Left lung (tissue), 4 donors: ENCODE measurements at regions not wholly inside any gene's neighbourhood (a gene's known extent, or its start where the extent isn't known, plus 50 kb on each side); places are given as distances from the start of the nearest gene placed in this dataset.

ENCODE experiments used
- ATAC-seq: fragments of 200-7000 bp; cut with Tn5 transposase; one replicate; pipeline ENCODE4 v1.9.1; 2020; ENCODE audit warnings: moderate library complexity
- DNase-seq, 4 donors: peaks; one replicate each; pipeline ENCODE4 v3.0.0-alpha.2; 2013 to 2020
- H3K27ac ChIP-seq, 2 donors: fragments of 200-600 bp; sonication (generic) in 1 of 2; one replicate each; pipeline versions ENCODE4 v1.5.0 to v1.8.0; 2020 to 2021
- H3K27me3 ChIP-seq, 2 donors: fragments of 200-600 bp; sonication (generic) in 1 of 2; one replicate each; pipeline versions ENCODE4 v1.5.0 to v1.8.0; 2020 to 2021
- H3K36me3 ChIP-seq, 2 donors: fragments of 200-600 bp; sonication (generic) in 1 of 2; one replicate each; pipeline versions ENCODE4 v1.5.0 to v1.8.0; 2020 to 2021
- H3K4me1 ChIP-seq, 2 donors: fragments of 200-600 bp; one replicate each; pipeline ENCODE4 v1.8.0; 2021
- H3K4me3 ChIP-seq, 2 donors: fragments of 200-600 bp; sonication (generic) in 1 of 2; one replicate each; pipeline versions ENCODE4 v1.5.0 to v1.8.0; 2020 to 2021; ENCODE audit warnings: mild to moderate bottlenecking in 1 of 2
- H3K9me3 ChIP-seq, 2 donors: fragments of 200-600 bp; sonication (generic) in 1 of 2; one replicate each; pipeline versions ENCODE4 v1.5.0 to v1.8.0; 2020 to 2021
- intact Hi-C, 2 donors: fragments of 100-400 bp; cut with DNase I; formaldehyde crosslinking; loops; one replicate each; pipeline versions ENCODE4 v1.11.2 to v1.14.2; 2022
- TF ChIP-seq, protein P1 (sequence below), 2 donors: fragments of 200-600 bp; sonication (generic) in 1 of 2; IDR thresholded peaks; one replicate each; pipeline versions ENCODE4 v1.5.0 to v1.8.0; 2021; ENCODE audit warnings: antibody characterized with exemption in 2 of 2
- donor health status: DM: no; HTN: yes; CAD: no.
- donor health status: DM: no; HTN: no; CAD: no.

DNA sequence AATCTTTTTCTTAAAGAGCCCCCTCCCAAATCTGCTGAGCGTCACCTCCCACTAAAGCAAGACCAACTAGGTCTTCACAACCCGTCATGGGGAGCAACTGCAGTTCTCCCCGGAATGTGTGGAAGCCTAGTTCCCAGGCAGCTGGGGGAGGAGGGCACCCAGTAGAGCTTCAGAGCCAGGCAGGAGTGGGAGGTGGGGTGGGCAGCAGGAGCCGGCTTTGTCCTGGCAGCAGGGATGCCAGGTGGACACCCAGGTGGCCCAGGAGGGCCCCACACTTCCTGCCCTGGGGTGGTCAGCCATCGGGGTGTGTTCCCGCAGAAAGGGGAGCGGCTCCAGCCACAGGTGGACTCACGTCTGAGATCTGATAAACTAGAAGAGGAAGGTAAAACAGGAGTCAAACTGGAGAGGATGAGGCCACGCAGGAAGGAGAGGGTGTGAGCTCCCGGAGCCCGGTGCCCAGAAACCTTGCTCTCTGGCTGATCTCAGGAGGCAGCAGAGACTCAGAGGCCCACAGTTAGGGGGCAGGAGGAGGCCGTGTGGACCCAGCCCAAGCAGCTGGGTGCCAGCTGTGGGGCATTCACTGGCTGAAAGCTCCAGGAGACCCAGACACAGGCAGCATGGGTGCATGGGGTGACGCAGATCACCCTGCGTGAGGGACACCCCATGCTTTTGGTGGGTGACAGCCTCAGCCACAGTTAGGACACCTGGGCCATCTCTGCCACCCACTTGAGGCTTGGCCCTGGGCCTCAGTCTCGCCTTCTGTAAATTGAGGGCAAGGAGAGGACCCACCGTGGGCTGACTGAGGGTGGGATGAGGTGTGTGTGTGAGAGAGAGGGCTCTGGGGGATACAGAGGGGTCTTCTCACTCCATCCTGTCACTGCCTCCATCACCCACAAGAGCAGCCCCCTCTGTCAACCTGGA lies 260.8 kb upstream of the TNRC6C start:
- H3K9me3 ChIP-seq = peaks cover 0 to 8% of the 10 kb centered on the region in 2 donors
- no peaks in the 10 kb centered on the region for H3K4me1 ChIP-seq
- H3K4me3 ChIP-seq = no peak overlapping the region
- DNase-seq = no peak
- H3K27me3 ChIP-seq = peaks cover 18 to 74% of the 10 kb centered on the region in 2 donors
- TF ChIP-seq, protein P1, sequence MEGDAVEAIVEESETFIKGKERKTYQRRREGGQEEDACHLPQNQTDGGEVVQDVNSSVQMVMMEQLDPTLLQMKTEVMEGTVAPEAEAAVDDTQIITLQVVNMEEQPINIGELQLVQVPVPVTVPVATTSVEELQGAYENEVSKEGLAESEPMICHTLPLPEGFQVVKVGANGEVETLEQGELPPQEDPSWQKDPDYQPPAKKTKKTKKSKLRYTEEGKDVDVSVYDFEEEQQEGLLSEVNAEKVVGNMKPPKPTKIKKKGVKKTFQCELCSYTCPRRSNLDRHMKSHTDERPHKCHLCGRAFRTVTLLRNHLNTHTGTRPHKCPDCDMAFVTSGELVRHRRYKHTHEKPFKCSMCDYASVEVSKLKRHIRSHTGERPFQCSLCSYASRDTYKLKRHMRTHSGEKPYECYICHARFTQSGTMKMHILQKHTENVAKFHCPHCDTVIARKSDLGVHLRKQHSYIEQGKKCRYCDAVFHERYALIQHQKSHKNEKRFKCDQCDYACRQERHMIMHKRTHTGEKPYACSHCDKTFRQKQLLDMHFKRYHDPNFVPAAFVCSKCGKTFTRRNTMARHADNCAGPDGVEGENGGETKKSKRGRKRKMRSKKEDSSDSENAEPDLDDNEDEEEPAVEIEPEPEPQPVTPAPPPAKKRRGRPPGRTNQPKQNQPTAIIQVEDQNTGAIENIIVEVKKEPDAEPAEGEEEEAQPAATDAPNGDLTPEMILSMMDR (IDR thresholded peaks at IDR 0.05) = no peak
- no peak for ATAC-seq
- H3K36me3 ChIP-seq = no peaks in the 10 kb centered on the region
- H3K27ac ChIP-seq = no peak overlapping the region
- intact Hi-C loops = no loop called here

DNA sequence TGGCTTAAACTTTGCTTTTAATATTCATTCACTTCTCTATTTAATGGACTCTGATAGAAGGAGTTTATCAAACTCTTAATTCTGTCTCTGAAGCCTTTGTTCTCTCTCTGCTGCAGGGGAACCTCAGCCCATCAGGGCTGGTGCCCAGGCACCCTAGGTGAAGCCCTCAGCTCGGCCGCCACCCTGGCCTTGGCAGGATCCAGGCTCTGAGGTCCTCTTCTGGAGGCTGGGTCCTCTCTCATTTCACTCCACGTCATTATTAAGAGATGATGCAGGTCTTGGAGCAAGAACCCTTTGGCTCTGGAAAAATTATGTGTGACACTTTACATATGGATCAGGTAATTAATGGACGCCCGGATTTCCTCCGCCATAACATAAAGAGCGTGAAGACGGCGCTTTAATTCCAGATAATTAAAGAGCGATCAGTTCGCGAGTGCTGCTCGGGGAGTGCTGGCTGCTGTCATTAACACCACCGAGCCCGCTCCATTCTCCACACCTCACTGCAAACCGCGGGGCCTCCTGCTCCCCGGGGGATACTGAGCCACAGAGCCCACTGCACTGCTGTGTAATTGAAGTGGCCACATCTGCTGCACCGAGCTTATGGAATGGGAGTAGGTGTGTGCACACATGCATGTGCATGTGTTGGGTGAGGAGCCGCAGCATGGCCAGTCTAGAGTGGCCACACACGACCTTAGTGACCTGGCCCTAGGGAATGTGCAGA lies 259.4 kb upstream of the TNRC6C start:
- peaks cover 0 to 20% of the 10 kb centered on the region in 2 donors for H3K9me3 ChIP-seq
- TF ChIP-seq, protein P1 (IDR thresholded peaks at IDR 0.05) = no peak
- no peaks in the 10 kb centered on the region for H3K36me3 ChIP-seq
- peaks cover 18 to 63% of the 10 kb centered on the region in 2 donors for H3K27me3 ChIP-seq
- DNase-seq = no peak
- no peak for ATAC-seq
- no peak overlapping the region for H3K4me3 ChIP-seq
- intact Hi-C loops = no loop called here
- H3K4me1 ChIP-seq = no peaks in the 10 kb centered on the region
- no peak overlapping the region for H3K27ac ChIP-seq

DNA sequence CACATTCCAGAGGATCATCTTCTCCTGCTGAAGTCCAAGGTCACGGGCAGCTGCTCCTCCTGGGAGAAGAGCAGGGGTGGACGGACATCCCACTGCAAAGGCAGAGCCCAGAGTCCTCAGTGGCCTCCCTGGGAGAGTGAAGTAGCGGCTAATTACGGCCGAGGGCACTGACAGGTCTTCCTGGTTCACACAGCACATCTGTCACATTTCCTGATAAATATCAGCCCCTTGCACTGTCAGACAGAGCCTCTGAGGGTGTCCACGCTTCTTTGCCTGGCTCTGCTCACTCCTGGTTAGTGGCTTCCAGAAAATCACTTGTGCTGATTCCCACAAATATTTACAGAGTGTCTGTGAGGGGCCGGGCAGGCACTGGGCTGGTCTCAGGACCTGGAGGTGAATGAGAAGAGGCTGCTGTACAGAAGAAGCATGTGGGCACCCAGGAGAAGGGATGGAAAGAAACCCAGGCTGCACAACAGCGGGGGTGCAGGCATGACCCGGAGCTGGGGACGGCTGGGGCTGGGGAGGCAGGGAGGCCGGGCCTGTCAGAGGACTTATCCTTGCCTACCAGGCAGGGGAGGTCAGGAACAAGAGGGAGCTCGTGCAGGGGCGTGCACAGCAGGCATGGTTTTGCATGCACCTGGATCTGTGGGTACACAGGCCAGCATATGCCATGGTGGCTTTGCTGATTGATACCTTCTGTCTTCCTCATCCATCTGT lies 258.2 kb upstream of the TNRC6C start:
- Histone ChIP-seq H3K4me3 (no peak overlapping the region), H3K27me3 (peaks cover 13 to 50% of the 10 kb centered on the region in 2 donors), H3K27ac (no peak overlapping the region), H3K36me3 (no peaks in the 10 kb centered on the region), H3K9me3 (peaks cover 0 to 33% of the 10 kb centered on the region in 2 donors), H3K4me1 (no peaks in the 10 kb centered on the region)
- DNase-seq (no peak), ATAC-seq (no peak)
- TF ChIP-seq, protein P1 (IDR thresholded peaks at IDR 0.05) = no peak
- intact Hi-C loops = no loop called here

DNA sequence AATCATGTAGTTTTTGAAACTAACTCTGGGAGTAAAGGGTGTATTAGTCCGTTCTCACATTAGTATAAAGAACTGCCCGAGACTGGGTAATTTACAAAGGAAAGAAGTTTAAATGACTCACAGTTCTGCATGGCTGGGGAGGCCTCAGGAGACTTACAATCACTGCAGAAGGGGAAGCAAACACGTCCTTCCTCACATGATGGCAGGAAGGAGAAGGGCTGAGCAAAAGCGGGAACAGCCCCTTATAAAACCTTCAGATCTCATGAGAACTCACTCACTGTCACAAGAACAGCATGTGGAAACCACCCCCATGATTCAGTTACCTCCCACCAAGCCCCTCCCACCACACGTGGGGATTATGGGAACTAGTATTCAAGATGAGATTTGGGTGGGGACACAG lies 256.5 kb upstream of the TNRC6C start:
- Histone ChIP-seq H3K4me1 (no peaks in the 10 kb centered on the region), H3K4me3 (no peak overlapping the region), H3K27ac (no peak overlapping the region), H3K27me3 (peaks cover 0 to 37% of the 10 kb centered on the region in 2 donors), H3K9me3 (peaks cover 0 to 41% of the 10 kb centered on the region in 2 donors), H3K36me3 (no peaks in the 10 kb centered on the region)
- TF ChIP-seq, protein P1 (IDR thresholded peaks at IDR 0.05) = no peak
- DNase-seq = no peak
- ATAC-seq = no peak
- intact Hi-C loops = no loop called here
